ENCODE measurements at regions not wholly inside any gene's neighbourhood (a gene's known extent, or its start where the extent isn't known, plus 50 kb on each side); places are given as distances from the start of the nearest gene placed in this dataset.
"Not testable (repeated sequence)": the region's sequence is repeated elsewhere in the genome, so short reads cannot be mapped to it uniquely, and the experiment has no call there.

DNA sequence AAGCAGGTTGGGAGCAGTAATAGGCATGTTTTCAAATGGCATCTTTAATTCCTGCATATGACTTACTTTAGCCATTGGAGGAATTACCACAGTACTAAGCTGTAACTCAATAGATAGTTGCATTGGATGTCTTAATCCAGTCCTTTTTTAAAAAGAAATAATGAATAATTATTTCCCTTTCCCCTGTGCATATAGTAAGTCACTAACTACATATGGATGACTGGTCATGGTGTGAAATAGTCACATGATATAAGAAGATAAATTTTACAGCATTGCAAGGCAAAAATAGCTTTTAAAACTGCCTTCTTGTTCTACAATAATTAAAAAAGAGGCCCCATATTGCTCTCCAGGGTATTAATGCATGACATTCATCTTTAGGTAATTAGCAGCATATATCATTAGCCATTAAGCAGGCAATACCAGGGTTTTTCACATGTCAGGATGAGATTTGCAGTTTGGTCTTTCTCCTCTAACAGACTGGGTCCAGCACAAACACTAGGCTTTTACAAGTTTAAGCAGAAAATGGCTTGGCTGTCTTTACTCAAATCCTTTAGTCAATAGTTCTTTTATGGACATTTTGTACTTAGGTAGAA, 606.4 kb upstream of the RORB start:
- DNase-seq, result no peak

- no peak for DNase-seq
These were observed 604.8 kb upstream of the RORB start for GRCh38 chr9:73892335-73892734.

GRCh38 chr9:73893230-73893629, 603.9 kb upstream of the RORB start:
- DNase-seq, result no peak

DNA sequence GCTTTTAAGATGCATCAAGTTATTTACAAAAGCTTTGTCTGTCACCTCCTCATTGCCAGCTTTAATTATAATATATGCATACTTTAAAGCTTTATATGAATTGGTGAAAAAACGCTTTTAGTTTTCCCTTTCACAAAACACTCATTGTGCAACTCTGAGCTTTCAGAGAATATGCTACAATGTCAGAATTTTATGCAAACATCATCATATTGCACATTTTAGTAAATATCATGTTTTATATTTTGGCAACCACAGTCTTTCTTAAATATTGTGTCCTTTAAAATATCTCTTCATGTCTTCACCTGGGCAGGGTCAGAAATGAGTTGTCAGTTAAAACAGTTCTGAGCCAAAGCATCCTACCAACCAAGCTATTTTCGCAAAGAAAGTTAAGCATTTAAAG, 601.1 kb upstream of the RORB start:
- no peak for DNase-seq

- DNase-seq, result no peak
These were observed 590.5 kb upstream of the RORB start for GRCh38 chr9:73906671-73907070.

GRCh38 chr9:73911804-73912203, 585.3 kb upstream of the RORB start:
- DNase-seq, result no peak

DNA sequence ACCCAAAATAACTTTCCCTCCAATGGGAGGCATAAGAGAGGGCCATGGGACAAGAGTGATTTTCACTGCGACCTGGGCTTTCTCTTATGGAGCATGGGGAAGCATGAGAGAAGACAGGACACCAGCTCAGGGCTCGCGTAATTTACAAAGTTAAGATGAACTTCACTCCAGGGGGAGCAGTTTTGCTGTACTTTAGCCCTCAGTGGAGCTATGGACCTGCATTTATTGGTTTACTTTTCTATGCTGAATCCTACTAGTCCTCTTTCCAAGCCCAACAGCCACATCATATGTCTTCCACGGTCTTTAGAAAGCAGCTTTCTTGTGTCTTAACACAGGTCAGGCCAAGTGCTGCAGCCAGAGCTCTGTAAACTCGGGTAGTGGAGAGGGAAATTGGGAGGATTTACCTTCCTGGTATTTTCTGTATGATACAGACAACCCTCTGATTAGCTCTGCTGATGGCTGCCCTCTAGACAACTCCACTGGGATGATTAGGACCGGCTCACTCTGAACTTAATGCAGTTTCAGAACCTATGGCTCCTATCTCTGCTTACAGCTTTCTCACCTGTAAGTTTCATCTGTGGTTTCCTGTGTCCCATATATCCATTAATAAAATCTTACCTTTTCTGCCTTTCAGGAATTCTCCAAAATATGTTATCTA, 581.0 kb upstream of the RORB start:
- no peak for DNase-seq

- no peak for DNase-seq
These were observed 577.4 kb upstream of the RORB start for GRCh38 chr9:73919712-73920111.

DNA sequence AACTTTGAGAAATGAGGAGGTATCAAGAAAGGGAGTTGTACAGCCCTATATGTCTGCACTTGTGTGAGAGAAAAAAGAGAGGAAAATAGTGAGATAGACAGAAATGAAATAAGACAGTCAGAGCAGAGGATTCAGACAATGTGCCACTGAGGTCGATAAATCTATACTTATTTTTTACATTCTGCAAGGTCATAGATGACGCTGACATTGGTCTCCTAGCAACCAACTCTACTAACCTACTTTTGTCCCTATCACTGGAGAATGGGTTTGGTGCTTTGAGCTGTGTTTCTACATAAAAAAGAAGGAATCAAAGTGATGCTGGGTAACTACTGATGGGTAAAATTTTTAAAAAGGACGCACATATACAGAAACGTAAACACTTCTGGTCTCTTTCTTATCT, 573.3 kb upstream of the RORB start:
- no peak for DNase-seq

DNA sequence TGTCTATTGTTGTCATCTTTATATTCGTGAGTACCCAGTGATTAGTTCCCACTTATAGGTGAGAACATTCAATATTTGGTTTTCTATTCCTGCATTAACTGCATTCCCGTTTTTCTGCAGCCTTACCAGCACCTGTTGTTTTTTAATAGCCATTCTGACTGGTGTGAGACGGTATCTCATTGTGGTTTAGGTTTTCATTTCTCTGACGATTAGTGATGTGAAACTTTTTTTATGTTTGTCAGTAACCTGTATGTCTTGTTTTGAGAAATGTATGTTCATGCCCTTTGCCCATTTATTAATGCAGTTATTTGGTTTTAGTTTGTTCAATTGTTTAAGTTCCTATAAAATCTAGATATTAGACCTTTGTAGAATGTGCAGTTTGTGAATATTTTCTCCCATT, 546.0 kb upstream of the RORB start:
- no peak for DNase-seq

DNA sequence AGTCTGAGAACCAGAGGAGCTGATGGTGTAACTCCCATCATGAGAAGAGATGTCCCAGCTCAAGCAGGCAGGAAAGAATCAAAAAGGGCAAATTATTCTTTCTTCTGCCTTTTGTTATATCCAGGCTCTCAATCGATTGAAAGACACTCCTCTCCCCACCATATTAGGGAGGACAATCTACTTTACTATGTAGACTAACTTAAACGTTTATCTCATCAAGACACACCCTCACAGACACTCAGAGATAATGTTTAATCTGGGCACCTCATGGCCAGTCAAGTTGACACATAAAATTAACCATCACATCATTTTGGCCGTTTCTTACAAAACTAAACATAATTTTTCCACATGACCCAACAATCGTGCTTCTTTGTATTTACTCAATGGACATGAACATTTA, 534.3 kb upstream of the RORB start:
- no peak for DNase-seq

GRCh38 chr9:73969936-73970335, 527.2 kb upstream of the RORB start:
- DNase-seq, result no peak

DNA sequence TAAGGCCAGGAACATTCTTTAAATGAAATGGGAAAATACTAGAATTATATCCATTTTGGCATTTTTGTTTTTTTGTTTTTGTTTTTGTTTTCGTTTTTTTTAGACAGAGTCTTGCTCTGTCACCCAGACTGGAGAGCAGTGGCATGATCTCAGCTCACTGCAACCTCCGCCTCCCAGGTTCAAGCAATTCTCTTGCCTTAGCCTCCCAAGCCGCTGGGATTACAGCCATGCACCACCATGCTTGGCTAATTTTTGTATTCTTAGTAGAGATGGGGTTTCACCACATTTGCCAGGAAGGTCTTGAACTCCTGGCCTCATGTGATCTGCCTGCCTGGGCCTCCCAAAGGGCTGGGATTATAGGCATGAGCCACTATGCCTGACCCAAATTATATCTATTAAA, 520.7 kb upstream of the RORB start:
- DNase-seq, result not testable (repeated sequence)

GRCh38 chr9:73979894-73980264, 517.3 kb upstream of the RORB start:
- no peak for DNase-seq

DNA sequence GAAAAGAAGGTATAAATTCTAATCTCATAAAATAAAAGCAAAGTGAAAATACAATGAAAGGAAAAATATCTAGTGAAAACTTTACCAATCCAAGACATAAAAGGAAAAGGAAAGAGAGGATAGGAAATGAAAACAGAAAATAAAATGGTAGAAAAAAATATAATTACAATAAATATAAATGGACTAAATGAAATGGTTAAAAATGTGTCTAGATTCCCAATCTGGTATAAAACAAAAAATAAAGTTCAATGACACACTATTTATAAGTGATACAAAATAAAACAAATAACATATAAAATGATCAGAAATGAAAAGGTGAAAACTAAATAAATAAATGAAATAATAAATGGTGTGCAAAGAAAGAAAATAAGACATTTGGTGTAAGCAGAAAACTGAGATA, 516.4 kb upstream of the RORB start:
- no peak for DNase-seq

DNA sequence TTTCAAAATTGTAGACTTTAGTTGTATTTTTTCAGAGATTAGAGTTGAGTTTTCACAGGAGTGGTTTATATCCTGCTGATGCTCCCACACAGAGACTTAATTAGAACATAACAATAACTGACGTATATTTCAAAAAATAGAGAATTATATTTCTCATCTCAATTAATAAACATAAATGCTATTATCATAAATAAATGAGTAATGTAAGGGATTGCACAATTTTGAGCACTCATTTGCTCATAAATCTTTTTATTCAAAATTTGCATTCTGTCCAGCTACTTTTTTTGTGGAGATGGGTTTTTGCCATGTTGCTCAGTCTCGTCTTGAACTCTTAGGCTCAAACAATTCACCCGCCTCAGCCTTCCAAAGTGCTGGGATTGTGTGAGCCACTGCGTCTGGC, 515.7 kb upstream of the RORB start:
- DNase-seq, result no peak

- DNase-seq, result no peak
These were observed 501.3 kb upstream of the RORB start for GRCh38 chr9:73995836-73996235.

DNA sequence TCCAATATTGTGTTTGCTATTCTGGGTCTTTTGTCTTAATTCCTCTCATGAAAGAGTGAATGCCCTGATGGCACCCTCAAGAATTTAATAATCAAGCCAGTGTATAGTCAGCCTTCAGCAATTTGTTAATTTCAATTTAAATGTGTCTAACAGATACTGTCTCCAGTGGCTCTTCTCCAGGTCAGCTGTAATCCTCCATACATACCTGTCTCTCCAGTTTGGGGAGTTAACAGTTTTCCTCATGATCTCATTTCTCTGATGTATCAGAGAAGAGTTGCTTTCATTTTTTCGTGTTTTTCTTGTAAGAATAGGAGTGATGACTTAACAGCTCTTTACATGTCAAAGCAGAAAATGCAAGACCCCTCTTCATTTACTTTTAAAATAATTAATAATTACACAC, 500.3 kb upstream of the RORB start:
- no peak for DNase-seq

DNA sequence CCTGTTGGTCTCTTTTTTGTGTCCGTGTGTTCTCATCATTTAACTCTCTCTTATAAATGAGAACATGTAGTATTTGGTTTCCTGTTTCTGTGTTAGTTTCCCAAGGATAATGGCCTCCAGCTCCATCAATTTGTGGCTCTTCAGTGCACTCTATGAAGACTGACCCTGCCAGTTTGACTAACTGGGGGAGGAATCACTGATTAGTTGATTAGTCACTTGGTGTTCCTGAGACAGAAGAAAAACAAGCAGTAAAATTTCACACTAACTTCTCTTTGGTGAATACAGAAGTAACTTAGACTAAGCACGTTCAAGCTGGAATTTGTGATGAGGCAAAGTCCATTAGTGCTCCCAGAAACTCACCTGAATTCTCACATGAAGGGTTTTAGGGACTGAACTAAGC, 495.8 kb upstream of the RORB start:
- DNase-seq, result no peak

DNA sequence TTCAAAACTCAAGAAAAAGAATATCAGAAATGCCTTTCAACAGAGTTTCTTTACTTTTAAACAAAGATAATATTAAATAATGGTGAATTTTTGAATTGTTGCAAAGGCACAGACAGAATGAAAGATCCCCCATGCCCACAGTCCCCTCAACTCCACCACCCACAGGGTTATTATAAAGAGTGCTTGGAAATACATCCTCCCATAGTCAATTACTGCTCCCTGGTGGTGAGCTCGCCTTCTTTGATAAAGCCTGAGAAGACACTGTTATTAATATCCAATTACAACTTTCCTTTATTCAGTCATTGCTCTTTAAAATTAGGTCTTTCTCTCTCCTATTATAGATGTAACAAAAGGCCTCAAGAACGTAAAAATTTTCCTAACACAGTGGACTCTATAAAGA, 490.2 kb upstream of the RORB start:
- no peak for DNase-seq

DNA sequence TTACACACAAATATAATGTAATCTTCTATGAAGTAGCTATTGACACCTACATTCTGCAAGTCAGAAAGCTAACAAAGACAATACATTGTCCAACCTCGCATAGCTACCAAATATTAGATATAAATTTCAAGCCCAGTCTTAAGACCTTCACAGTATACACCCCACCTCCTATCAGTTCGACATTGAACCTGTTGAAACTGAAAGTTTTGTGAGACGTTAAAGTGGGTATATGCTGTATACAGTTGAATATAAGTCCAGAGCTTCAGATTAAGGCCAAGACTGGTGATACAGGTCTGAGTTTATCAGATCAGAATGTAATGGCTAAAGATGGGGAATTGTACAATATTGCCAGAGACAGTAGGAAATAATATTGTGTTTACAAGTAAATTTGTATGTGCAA, 489.3 kb upstream of the RORB start:
- no peak for DNase-seq

DNA sequence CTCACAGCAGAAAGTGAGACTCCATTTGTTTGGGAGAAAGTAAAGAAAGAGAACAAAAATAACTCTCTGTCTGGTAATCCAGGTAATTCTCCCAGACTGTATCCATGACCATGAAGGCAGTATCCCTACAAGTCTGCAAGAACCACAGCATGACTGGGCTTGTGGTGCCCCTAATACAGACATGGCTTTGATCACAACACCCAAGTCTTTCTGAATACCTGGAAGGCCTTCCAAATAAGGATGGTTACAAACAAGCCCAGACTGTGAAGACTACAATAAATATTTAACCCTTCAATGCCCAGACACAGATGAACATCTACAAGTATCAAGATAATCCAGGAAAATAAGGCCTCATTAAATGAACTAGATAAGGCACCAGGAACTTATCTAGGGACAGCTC, 481.1 kb upstream of the RORB start:
- no peak for DNase-seq

- no peak for DNase-seq
These were observed 471.7 kb upstream of the RORB start for GRCh38 chr9:74025402-74025925.

- DNase-seq, result no peak
These were observed 464.7 kb upstream of the RORB start for GRCh38 chr9:74032421-74032820.

- DNase-seq, result no peak
These were observed 461.3 kb upstream of the RORB start for GRCh38 chr9:74035786-74036185.
